Ectodermal cell (in vitro differentiated cells): ENCODE measurements at regions not wholly inside any gene's neighbourhood (a gene's known extent, or its start where the extent isn't known, plus 50 kb on each side); places are given as distances from the start of the nearest gene placed in this dataset.
"Not testable (repeated sequence)": the region's sequence is repeated elsewhere in the genome, so short reads cannot be mapped to it uniquely, and the experiment has no call there.

Experiments used
- H3K27ac ChIP-seq: 2 replicates; pipeline ENCODE4 v1.7.0; 2013; ENCODE audit warnings: mild to moderate bottlenecking, low read depth, low read length; ENCODE audit not compliant: insufficient read depth, poor library complexity, severe bottlenecking
- H3K27me3 ChIP-seq: 2 replicates; pipeline ENCODE4 v1.7.0; 2013; ENCODE audit warnings: mild to moderate bottlenecking, low read length; ENCODE audit not compliant: insufficient read depth, control insufficient read depth, poor library complexity, severe bottlenecking
- H3K36me3 ChIP-seq: one replicate; pipeline ENCODE4 v1.7.0; 2013; ENCODE audit warnings: low read length; ENCODE audit not compliant: control insufficient read depth, insufficient read depth
- H3K4me1 ChIP-seq: one replicate; pipeline ENCODE4 v1.7.0; 2013; ENCODE audit warnings: low read length; ENCODE audit not compliant: control insufficient read depth, insufficient read depth
- H3K4me3 ChIP-seq: 2 replicates; pipeline ENCODE4 v1.7.0; 2013; ENCODE audit warnings: low read depth, low read length, control low read depth; ENCODE audit not compliant: insufficient read depth
- H3K9me3 ChIP-seq: 2 replicates; pipeline ENCODE4 v1.7.0; 2013; ENCODE audit warnings: mild to moderate bottlenecking, low read length, moderate library complexity; ENCODE audit not compliant: control insufficient read depth
- WGBS, 2 experiments: methylation state at CpG; one replicate each; pipeline ENCODE4 v1.1.7; 2013; ENCODE audit warnings: missing lambda C conversion rate in 2 of 2; 5-methylcytosine and 5-hydroxymethylcytosine counted together

- Histone ChIP-seq H3K4me3 (no peak overlapping the region), H3K27me3 (no peaks in the 10 kb centered on the region), H3K36me3 (no peaks in the 10 kb centered on the region), H3K27ac (no peak overlapping the region), H3K4me1 (no peaks in the 10 kb centered on the region), H3K9me3 (no peaks in the 10 kb centered on the region)
- 87 to 93% methylated on average over 1 of the region's 1 CpG for WGBS, 2 experiments
Observed at GRCh38 chr6:126873791-126874190, 244.7 kb upstream of the RSPO3 start.

- 100% methylated on average over 1 of the region's 1 CpG; no CpG with 5 or more reads in 1 of the 2 experiments for WGBS, 2 experiments
- Histone ChIP-seq H3K4me1 (no peaks in the 10 kb centered on the region), H3K4me3 (no peak overlapping the region), H3K9me3 (no peaks in the 10 kb centered on the region), H3K36me3 (no peaks in the 10 kb centered on the region), H3K27ac (no peak overlapping the region), H3K27me3 (no peaks in the 10 kb centered on the region)
Observed at GRCh38 chr6:126876446-126876845, 242.0 kb upstream of the RSPO3 start.

GRCh38 chr6:126880964-126881363, 237.5 kb upstream of the RSPO3 start:
- Histone ChIP-seq H3K4me3 (no peak overlapping the region), H3K36me3 (no peaks in the 10 kb centered on the region), H3K27me3 (no peaks in the 10 kb centered on the region), H3K9me3 (no peaks in the 10 kb centered on the region), H3K4me1 (no peaks in the 10 kb centered on the region), H3K27ac (no peak overlapping the region)
- WGBS, 2 experiments: 94 to 100% methylated on average over 3 of the region's 3 CpGs

- 95 to 100% methylated on average over 1 of the region's 1 CpG for WGBS, 2 experiments
Observed at GRCh38 chr6:126886106-126886505, 232.4 kb upstream of the RSPO3 start.

GRCh38 chr6:126888727-126889725, 229.4 kb upstream of the RSPO3 start:
- Histone ChIP-seq H3K27me3 (no peaks in the 10 kb centered on the region), H3K27ac (no peak overlapping the region), H3K4me1 (no peaks in the 10 kb centered on the region), H3K36me3 (no peaks in the 10 kb centered on the region), H3K9me3 (no peaks in the 10 kb centered on the region), H3K4me3 (no peak overlapping the region)
- 94 to 95% methylated on average over 2 to 3 of the region's 5 CpGs for WGBS, 2 experiments

More at GRCh38 chr6:126886106-126886505, 232.4 kb upstream of the RSPO3 start:
- Histone ChIP-seq H3K27me3 (no peaks in the 10 kb centered on the region), H3K36me3 (no peaks in the 10 kb centered on the region), H3K9me3 (no peaks in the 10 kb centered on the region), H3K4me3 (no peak overlapping the region), H3K27ac (no peak overlapping the region), H3K4me1 (no peaks in the 10 kb centered on the region)

- Histone ChIP-seq H3K27me3 (no peaks in the 10 kb centered on the region), H3K4me3 (no peak overlapping the region), H3K36me3 (no peaks in the 10 kb centered on the region), H3K9me3 (no peaks in the 10 kb centered on the region), H3K27ac (no peak overlapping the region), H3K4me1 (no peaks in the 10 kb centered on the region)
- 98 to 100% methylated on average over 2 of the region's 2 CpGs for WGBS, 2 experiments
Observed at GRCh38 chr6:126890055-126890454, 228.4 kb upstream of the RSPO3 start.

- H3K27ac ChIP-seq: no peak overlapping the region
- no peaks in the 10 kb centered on the region for H3K36me3 ChIP-seq
- no peaks in the 10 kb centered on the region for H3K9me3 ChIP-seq
- H3K27me3 ChIP-seq: no peaks in the 10 kb centered on the region
- 93 to 100% methylated on average over 1 of the region's 1 CpG for WGBS, 2 experiments
- no peaks in the 10 kb centered on the region for H3K4me1 ChIP-seq
- no peak overlapping the region for H3K4me3 ChIP-seq
Observed at GRCh38 chr6:126891158-126891557, 227.3 kb upstream of the RSPO3 start.

GRCh38 chr6:126892869-126893268, 225.6 kb upstream of the RSPO3 start:
- H3K27me3 ChIP-seq, H3K4me1 ChIP-seq, H3K9me3 ChIP-seq, H3K4me3 ChIP-seq, H3K27ac ChIP-seq, H3K36me3 ChIP-seq: not testable (repeated sequence)
- WGBS, 2 experiments: 79 to 86% methylated on average over 5 of the region's 5 CpGs

- 89 to 91% methylated on average over 4 of the region's 4 CpGs for WGBS, 2 experiments
- H3K27ac ChIP-seq: no peak overlapping the region
- no peaks in the 10 kb centered on the region for H3K36me3 ChIP-seq
- H3K4me1 ChIP-seq: no peaks in the 10 kb centered on the region
- no peaks in the 10 kb centered on the region for H3K27me3 ChIP-seq
- no peaks in the 10 kb centered on the region for H3K9me3 ChIP-seq
- no peak overlapping the region for H3K4me3 ChIP-seq
Observed at GRCh38 chr6:126897758-126898157, 220.7 kb upstream of the RSPO3 start.

GRCh38 chr6:126904176-126904575, 214.3 kb upstream of the RSPO3 start:
- H3K4me3 ChIP-seq: no peak overlapping the region
- H3K27me3 ChIP-seq: no peaks in the 10 kb centered on the region
- H3K36me3 ChIP-seq: no peaks in the 10 kb centered on the region
- no peaks in the 10 kb centered on the region for H3K9me3 ChIP-seq
- H3K4me1 ChIP-seq: no peaks in the 10 kb centered on the region
- WGBS, 2 experiments: 89 to 91% methylated on average over 1 of the region's 1 CpG
- no peak overlapping the region for H3K27ac ChIP-seq
